ENCODE measurements at regions not wholly inside any gene's neighbourhood (a gene's known extent, or its start where the extent isn't known, plus 50 kb on each side); places are given as distances from the start of the nearest gene placed in this dataset.
A peak's percentile ranks its signal among the peaks of the same experiment; 100 is the strongest.

DNA sequence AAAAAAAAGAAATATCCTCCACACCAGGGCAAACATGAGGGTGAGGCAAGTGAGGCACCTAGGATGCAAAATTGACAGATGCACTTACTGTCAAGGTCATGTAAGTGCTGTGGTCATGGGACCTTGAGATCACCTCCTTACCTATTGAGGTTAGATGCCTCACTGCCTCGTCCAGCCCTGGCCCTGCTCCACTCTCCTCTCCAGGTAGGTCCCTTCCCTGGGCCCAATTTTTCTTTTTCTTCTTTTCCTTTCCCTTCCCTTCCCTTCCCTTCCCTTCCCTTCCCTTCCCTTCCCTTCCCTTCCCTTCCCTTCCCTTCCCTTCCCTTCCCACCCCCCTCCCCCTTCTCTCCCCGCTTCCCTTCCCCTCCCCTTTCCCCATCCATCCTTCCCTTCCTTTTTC is 71.1 kb upstream of the DLG1 start:
- Histone ChIP-seq H3K9me3 (no peaks in the 10 kb centered on the region), H3K27me3 (no peaks in the 10 kb centered on the region), H3K4me3 (no peak overlapping the region), H3K27ac (replicated peaks in 1 of 4) (no peak overlapping the region), H3K4me1 (peaks cover 7 to 11% (median 8%) of the 10 kb centered on the region in 4 donors), H3K36me3 (no peaks in the 10 kb centered on the region)
- WGBS = 98% methylated on average over 2 of the region's 2 CpGs
- intact Hi-C loops (cut with DNase I) = no loop called here
- TF ChIP-seq, protein P1, sequence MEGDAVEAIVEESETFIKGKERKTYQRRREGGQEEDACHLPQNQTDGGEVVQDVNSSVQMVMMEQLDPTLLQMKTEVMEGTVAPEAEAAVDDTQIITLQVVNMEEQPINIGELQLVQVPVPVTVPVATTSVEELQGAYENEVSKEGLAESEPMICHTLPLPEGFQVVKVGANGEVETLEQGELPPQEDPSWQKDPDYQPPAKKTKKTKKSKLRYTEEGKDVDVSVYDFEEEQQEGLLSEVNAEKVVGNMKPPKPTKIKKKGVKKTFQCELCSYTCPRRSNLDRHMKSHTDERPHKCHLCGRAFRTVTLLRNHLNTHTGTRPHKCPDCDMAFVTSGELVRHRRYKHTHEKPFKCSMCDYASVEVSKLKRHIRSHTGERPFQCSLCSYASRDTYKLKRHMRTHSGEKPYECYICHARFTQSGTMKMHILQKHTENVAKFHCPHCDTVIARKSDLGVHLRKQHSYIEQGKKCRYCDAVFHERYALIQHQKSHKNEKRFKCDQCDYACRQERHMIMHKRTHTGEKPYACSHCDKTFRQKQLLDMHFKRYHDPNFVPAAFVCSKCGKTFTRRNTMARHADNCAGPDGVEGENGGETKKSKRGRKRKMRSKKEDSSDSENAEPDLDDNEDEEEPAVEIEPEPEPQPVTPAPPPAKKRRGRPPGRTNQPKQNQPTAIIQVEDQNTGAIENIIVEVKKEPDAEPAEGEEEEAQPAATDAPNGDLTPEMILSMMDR (IDR thresholded peaks at IDR 0.05) = no peak
- TF ChIP-seq EP300 (IDR thresholded peaks at IDR 0.05) (no peak), POLR2AphosphoS5 (IDR thresholded peaks at IDR 0.05) (no peak), POLR2A (IDR thresholded peaks at IDR 0.05; ENCODE audit: low read depth) (no peak)
- DNase-seq (ENCODE audit: extremely low spot score) = no peak

DNA sequence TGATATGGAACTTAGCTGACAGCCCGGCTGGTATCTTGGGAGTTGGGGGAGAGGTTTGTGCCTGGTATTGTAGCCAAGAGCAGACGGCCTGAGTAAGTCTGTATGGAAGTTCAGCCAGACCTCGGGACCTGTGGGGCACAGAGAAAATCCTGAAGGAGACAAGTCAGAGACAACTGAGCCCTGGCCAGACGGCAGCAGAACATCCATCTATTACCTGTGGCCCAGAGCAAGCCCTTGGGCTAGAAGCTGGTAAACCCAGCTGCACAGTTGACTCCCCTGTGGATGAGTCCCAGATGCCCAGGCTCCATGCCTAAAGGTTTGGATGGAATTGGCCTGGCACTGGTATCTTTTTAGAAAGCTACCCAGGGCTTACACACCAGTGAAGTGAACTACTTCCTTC is 70.4 kb upstream of the DLG1 start:
- H3K4me3 ChIP-seq = no peak overlapping the region
- intact Hi-C loops (cut with DNase I) = no loop called here
- no peak for DNase-seq (ENCODE audit: extremely low spot score)
- no peaks in the 10 kb centered on the region for H3K9me3 ChIP-seq
- TF ChIP-seq POLR2AphosphoS5 (IDR thresholded peaks at IDR 0.05) (no peak), POLR2A (IDR thresholded peaks at IDR 0.05; ENCODE audit: low read depth) (no peak), EP300 (IDR thresholded peaks at IDR 0.05) (no peak)
- TF ChIP-seq, protein P1 (IDR thresholded peaks at IDR 0.05) = no peak
- no peak overlapping the region for H3K27ac ChIP-seq (replicated peaks in 1 of 4)
- H3K27me3 ChIP-seq = no peaks in the 10 kb centered on the region
- peaks cover 7 to 11% (median 8%) of the 10 kb centered on the region in 4 donors for H3K4me1 ChIP-seq
- H3K36me3 ChIP-seq = no peaks in the 10 kb centered on the region
- 87% methylated on average over 4 of the region's 4 CpGs for WGBS

DNA sequence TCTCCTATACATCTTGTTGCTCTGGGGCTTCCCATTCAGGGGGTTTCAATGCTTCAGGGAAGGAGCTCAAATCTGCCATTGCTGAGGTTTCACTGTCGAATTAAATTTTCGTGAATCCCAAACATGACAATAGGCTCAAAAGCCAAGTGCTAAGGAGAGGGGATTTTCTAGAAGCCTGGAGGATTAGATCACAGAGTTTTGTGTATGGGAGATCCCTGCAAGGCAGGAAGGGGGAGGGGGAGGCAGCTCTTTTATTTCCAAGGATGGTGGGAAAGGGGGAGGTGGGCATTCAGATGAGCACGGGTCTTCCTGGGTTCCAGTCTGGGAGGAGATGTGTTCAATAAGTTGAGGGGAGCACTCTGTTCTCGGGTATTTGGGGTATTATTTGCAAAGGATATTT is 69.9 kb upstream of the DLG1 start:
- intact Hi-C loops (cut with DNase I) = no loop called here
- Histone ChIP-seq H3K36me3 (no peaks in the 10 kb centered on the region), H3K27me3 (no peaks in the 10 kb centered on the region), H3K9me3 (no peaks in the 10 kb centered on the region), H3K27ac (replicated peaks in 1 of 4) (no peak overlapping the region), H3K4me3 (no peak overlapping the region), H3K4me1 (peaks cover 7 to 11% (median 8%) of the 10 kb centered on the region in 4 donors)
- WGBS = 71% methylated on average over 4 of the region's 4 CpGs
- no peak for DNase-seq (ENCODE audit: extremely low spot score)
- TF ChIP-seq EP300 (IDR thresholded peaks at IDR 0.05) (no peak), POLR2AphosphoS5 (IDR thresholded peaks at IDR 0.05) (no peak), POLR2A (IDR thresholded peaks at IDR 0.05; ENCODE audit: low read depth) (no peak)
- TF ChIP-seq, protein P1 (IDR thresholded peaks at IDR 0.05) = no peak

DNA sequence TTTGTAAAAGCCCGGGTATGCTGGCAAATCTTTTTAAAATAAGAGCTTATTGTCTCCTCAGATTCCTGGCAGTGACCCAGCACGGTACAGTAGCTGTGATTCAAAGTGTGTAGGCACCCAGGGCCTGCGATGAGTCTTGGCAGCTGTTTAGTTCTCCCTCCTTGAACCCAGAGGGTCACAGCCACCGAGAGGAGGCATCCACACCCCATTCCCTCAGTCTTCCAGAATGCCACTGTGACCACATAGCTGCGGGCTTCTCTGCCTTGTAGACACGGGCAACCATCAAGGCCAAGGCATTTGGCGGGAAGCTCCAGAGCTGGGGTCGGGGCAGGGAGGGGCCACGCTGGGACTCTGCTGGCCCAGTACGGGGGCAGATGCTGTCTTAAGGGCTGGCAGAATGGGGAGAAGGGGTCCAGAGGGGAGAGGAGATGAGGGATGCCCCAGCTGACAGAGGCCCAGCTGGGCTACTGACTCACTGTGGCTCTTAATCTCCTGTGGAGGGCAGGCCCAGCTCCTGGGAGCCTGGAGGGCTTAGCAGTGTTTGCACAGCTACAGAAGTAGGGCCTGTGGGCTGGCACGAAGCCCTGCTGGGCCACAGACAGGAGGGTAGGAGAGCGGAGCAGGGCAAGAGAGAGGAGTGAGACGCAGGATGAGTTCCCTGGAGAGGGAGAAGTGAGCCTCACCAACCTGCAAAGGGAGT is 68.8 kb upstream of the DLG1 start:
- Histone ChIP-seq H3K27ac (replicated peaks in 1 of 4) (peak overlapping the region in 1 of 4 donors; percentile 30), H3K4me1 (peaks cover 7 to 11% (median 8%) of the 10 kb centered on the region in 4 donors), H3K27me3 (no peaks in the 10 kb centered on the region), H3K9me3 (no peaks in the 10 kb centered on the region), H3K4me3 (no peak overlapping the region), H3K36me3 (no peaks in the 10 kb centered on the region)
- intact Hi-C loops (cut with DNase I) = no loop called here
- 84% methylated on average over 12 of the region's 13 CpGs for WGBS
- TF ChIP-seq, protein P1 (IDR thresholded peaks at IDR 0.05) = no peak
- no peak for DNase-seq (ENCODE audit: extremely low spot score)
